ENCODE measurements at regions not wholly inside any gene's neighbourhood (a gene's known extent, or its start where the extent isn't known, plus 50 kb on each side); places are given as distances from the start of the nearest gene placed in this dataset.

DNA sequence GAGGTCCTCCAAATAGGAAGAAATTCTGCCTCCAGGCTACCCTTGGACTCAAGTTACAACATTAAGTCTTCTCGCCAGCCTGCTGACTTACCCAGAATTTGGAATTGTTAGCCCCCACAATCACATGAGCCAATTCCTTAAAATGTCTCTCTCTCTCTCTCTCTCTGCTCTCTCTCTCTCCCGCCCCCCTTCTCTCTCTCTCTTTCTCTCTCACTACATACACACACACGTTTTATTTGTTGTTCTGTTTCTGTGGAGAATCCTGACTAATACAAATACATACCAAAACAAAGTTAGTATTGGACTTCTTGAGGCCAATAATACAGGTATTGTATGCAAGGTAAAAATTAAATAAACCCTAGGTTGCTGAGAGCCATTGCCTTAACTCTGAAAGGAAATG lies 72.1 kb downstream of the TNFSF18 start:
- no peaks in the 10 kb centered on the region for H3K27me3 Mint-ChIP-seq (ENCODE audit: low read depth)
- ChIA-PET CTCF (no interaction called here), POLR2A (no interaction called here)
- ATAC-seq (peak; percentile 41), DNase-seq (ENCODE audit: low spot score) (no peak)
- H3K4me1 Mint-ChIP-seq, result peaks cover 4% of the 10 kb centered on the region
- TF ChIP-seq CREM (CRISPR knock-in tag; IDR thresholded peaks at IDR 0.05) (no peak), KAT7 (CRISPR knock-in tag; IDR thresholded peaks at IDR 0.05; ENCODE audit: borderline replicate concordance) (no peak), SOX15 (CRISPR knock-in tag; IDR thresholded peaks at IDR 0.05) (no peak), ZNF317 (CRISPR knock-in tag; IDR thresholded peaks at IDR 0.05; ENCODE audit: borderline replicate concordance, low read depth) (no peak), CBFB (CRISPR knock-in tag; IDR thresholded peaks at IDR 0.05; ENCODE audit: low read depth) (no peak), ZNF121 (CRISPR knock-in tag; IDR thresholded peaks at IDR 0.05) (no peak)
- TF ChIP-seq, protein P1, sequence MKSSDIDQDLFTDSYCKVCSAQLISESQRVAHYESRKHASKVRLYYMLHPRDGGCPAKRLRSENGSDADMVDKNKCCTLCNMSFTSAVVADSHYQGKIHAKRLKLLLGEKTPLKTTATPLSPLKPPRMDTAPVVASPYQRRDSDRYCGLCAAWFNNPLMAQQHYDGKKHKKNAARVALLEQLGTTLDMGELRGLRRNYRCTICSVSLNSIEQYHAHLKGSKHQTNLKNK (CRISPR knock-in tag; IDR thresholded peaks at IDR 0.05), result no peak
- TF ChIP-seq, protein P2, sequence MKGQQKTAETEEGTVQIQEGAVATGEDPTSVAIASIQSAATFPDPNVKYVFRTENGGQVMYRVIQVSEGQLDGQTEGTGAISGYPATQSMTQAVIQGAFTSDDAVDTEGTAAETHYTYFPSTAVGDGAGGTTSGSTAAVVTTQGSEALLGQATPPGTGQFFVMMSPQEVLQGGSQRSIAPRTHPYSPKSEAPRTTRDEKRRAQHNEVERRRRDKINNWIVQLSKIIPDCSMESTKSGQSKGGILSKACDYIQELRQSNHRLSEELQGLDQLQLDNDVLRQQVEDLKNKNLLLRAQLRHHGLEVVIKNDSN (CRISPR knock-in tag; IDR thresholded peaks at IDR 0.05), result no peak
- peaks cover 2% of the 10 kb centered on the region; the same call in 1 of the 2 replicates for H3K36me3 Mint-ChIP-seq
- no peaks in the 10 kb centered on the region for H3K9me3 Mint-ChIP-seq
- H3K4me3 Mint-ChIP-seq, result no peak overlapping the region
- H3K27ac Mint-ChIP-seq, result no peak overlapping the region

DNA sequence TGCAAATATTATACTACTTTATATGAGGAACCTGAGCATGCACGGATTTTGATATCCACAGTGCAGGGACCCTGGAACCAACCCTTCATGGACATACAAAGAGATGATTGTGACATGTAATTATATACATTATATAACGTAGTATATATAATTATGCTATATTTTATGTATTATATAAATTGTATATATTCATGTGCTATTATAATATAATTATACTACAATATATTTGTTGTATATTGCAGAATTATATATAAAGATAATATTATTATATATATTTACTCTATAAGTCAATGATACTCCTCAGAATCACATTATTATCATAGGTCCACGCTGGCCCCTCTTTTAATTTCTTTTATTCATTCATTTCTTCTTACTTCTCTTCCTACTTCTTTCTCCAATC lies 70.9 kb downstream of the TNFSF18 start:
- POLR2A ChIA-PET, result no interaction called here
- CTCF ChIA-PET, result no interaction called here
- Mint-ChIP-seq H3K4me3 (no peak overlapping the region), H3K27me3 (ENCODE audit: low read depth) (no peaks in the 10 kb centered on the region), H3K9me3 (no peaks in the 10 kb centered on the region), H3K27ac (no peak overlapping the region), H3K4me1 (peaks cover 4% of the 10 kb centered on the region), H3K36me3 (peaks cover 2% of the 10 kb centered on the region; the same call in 1 of the 2 replicates)
- no peak for ATAC-seq
- peak; percentile 91 for TF ChIP-seq HMGA2 (CRISPR knock-in tag; IDR thresholded peaks at IDR 0.05)
- no peak for TF ChIP-seq SP1 (CRISPR knock-in tag; conservative IDR thresholded peaks at IDR 0.05)
- no peak for DNase-seq (ENCODE audit: low spot score)

DNA sequence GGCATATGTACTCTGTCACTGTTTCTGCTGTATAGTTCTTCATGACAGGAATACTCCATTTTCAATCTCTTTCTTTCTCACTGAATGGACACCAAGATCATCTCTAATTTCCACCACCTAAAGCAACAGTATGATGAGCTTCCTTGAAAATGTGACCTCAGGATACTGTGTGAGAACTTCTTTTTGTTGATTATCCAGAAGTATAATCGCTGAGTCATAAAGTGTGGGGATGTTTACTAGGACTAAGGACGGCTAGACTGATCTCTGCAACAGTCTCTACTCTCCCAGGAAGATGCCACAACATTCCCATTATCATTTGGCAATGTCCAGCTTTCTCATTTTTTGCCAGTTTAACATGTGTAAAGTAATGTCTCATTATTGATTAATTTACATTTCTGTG lies 70.3 kb downstream of the TNFSF18 start:
- H3K4me3 Mint-ChIP-seq, result no peak overlapping the region
- no peak overlapping the region for H3K27ac Mint-ChIP-seq
- no peaks in the 10 kb centered on the region for H3K27me3 Mint-ChIP-seq (ENCODE audit: low read depth)
- no peaks in the 10 kb centered on the region for H3K9me3 Mint-ChIP-seq
- CTCF ChIA-PET, result no interaction called here
- H3K36me3 Mint-ChIP-seq, result peaks cover 2% of the 10 kb centered on the region; the same call in 1 of the 2 replicates
- DNase-seq (ENCODE audit: low spot score) (no peak), ATAC-seq (no peak)
- TF ChIP-seq, protein P3, sequence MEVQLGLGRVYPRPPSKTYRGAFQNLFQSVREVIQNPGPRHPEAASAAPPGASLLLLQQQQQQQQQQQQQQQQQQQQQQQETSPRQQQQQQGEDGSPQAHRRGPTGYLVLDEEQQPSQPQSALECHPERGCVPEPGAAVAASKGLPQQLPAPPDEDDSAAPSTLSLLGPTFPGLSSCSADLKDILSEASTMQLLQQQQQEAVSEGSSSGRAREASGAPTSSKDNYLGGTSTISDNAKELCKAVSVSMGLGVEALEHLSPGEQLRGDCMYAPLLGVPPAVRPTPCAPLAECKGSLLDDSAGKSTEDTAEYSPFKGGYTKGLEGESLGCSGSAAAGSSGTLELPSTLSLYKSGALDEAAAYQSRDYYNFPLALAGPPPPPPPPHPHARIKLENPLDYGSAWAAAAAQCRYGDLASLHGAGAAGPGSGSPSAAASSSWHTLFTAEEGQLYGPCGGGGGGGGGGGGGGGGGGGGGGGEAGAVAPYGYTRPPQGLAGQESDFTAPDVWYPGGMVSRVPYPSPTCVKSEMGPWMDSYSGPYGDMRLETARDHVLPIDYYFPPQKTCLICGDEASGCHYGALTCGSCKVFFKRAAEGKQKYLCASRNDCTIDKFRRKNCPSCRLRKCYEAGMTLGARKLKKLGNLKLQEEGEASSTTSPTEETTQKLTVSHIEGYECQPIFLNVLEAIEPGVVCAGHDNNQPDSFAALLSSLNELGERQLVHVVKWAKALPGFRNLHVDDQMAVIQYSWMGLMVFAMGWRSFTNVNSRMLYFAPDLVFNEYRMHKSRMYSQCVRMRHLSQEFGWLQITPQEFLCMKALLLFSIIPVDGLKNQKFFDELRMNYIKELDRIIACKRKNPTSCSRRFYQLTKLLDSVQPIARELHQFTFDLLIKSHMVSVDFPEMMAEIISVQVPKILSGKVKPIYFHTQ (CRISPR knock-in tag; IDR thresholded peaks at IDR 0.05), result no peak
- TF ChIP-seq, protein P1 (CRISPR knock-in tag; IDR thresholded peaks at IDR 0.05), result no peak
- TF ChIP-seq SOX15 (CRISPR knock-in tag; IDR thresholded peaks at IDR 0.05) (no peak), FOXJ3 (CRISPR knock-in tag; IDR thresholded peaks at IDR 0.05; ENCODE audit: borderline replicate concordance) (no peak), ZNF416 (CRISPR knock-in tag; IDR thresholded peaks at IDR 0.05) (no peak), RELA (CRISPR knock-in tag; IDR thresholded peaks at IDR 0.05; ENCODE audit: borderline replicate concordance) (no peak), CREM (CRISPR knock-in tag; IDR thresholded peaks at IDR 0.05) (no peak), JUN (CRISPR knock-in tag; IDR thresholded peaks at IDR 0.05) (no peak), FOXK1 (CRISPR knock-in tag; IDR thresholded peaks at IDR 0.05) (no peak)
- TF ChIP-seq, protein P4, sequence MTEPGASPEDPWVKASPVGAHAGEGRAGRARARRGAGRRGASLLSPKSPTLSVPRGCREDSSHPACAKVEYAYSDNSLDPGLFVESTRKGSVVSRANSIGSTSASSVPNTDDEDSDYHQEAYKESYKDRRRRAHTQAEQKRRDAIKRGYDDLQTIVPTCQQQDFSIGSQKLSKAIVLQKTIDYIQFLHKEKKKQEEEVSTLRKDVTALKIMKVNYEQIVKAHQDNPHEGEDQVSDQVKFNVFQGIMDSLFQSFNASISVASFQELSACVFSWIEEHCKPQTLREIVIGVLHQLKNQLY (CRISPR knock-in tag; IDR thresholded peaks at IDR 0.05), result no peak
- TF ChIP-seq, protein P2 (CRISPR knock-in tag; IDR thresholded peaks at IDR 0.05), result no peak
- TF ChIP-seq, protein P5, sequence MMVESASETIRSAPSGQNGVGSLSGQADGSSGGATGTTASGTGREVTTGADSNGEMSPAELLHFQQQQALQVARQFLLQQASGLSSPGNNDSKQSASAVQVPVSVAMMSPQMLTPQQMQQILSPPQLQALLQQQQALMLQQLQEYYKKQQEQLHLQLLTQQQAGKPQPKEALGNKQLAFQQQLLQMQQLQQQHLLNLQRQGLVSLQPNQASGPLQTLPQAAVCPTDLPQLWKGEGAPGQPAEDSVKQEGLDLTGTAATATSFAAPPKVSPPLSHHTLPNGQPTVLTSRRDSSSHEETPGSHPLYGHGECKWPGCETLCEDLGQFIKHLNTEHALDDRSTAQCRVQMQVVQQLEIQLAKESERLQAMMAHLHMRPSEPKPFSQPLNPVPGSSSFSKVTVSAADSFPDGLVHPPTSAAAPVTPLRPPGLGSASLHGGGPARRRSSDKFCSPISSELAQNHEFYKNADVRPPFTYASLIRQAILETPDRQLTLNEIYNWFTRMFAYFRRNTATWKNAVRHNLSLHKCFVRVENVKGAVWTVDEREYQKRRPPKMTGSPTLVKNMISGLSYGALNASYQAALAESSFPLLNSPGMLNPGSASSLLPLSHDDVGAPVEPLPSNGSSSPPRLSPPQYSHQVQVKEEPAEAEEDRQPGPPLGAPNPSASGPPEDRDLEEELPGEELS (CRISPR knock-in tag; IDR thresholded peaks at IDR 0.05), result no peak
- TF ChIP-seq, protein P6, sequence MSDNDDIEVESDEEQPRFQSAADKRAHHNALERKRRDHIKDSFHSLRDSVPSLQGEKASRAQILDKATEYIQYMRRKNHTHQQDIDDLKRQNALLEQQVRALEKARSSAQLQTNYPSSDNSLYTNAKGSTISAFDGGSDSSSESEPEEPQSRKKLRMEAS (CRISPR knock-in tag; IDR thresholded peaks at IDR 0.05), result no peak
- peaks cover 4% of the 10 kb centered on the region for H3K4me1 Mint-ChIP-seq
- POLR2A ChIA-PET, result no interaction called here
